ENCODE measurements at regions not wholly inside any gene's neighbourhood (a gene's known extent, or its start where the extent isn't known, plus 50 kb on each side); places are given as distances from the start of the nearest gene placed in this dataset.

GRCh38 chr12:88400302-88400701 is 180.0 kb downstream of the KITLG start:
- no peak overlapping the region for H3K4me2 ChIP-seq (ENCODE audit: low read depth, low read length)
- H2AK5ac ChIP-seq (ENCODE audit: low read depth, low read length): no peak overlapping the region
- no peak overlapping the region for H3K4me3 ChIP-seq (ENCODE audit: insufficient read depth, low read depth, low read length)
- H4K8ac ChIP-seq (ENCODE audit: low read depth in 2 of 2, low read length in 2 of 2): no peak overlapping the region
- H4K91ac ChIP-seq (ENCODE audit: insufficient read depth, low read depth, low read length): no peak overlapping the region
- no TSS peak for BruUV-seq (replicated peaks)
- ChIA-PET CTCF (no interaction called here), POLR2A (ENCODE audit: unreplicated experiment) (no interaction called here)
- H2AK9ac ChIP-seq (replicated peaks; ENCODE audit: low read depth, low read length, poor library complexity): no peak overlapping the region
- no peaks in the 10 kb centered on the region for H4K20me1 ChIP-seq (ENCODE audit: insufficient read depth, low read length)
- dilution Hi-C loops (cut with HindIII; ENCODE audit: low sequenced_read_pairs, unreplicated experiment): no loop called here
- H3K4ac ChIP-seq (ENCODE audit: low read depth, low read length): no peak overlapping the region
- H3K27me3 ChIP-seq (ENCODE audit: control insufficient read depth, insufficient read depth, low read length): no peaks in the 10 kb centered on the region
- no peak overlapping the region for H3K56ac ChIP-seq (ENCODE audit: extremely low read depth, insufficient read depth, low read length)
- no peaks in the 10 kb centered on the region for H3K9me3 ChIP-seq (ENCODE audit: control insufficient read depth, insufficient read depth, low read length)
- H3K18ac ChIP-seq (ENCODE audit: low read depth, low read length): no peak overlapping the region
- H3K9me1 ChIP-seq (ENCODE audit: insufficient read depth, low read length): no peaks in the 10 kb centered on the region
- no peak overlapping the region for H4K5ac ChIP-seq (ENCODE audit: low read depth, low read length)
- ATAC-seq (ENCODE audit: low read depth): no peak
- no CpG with 5 or more reads among the region's 3 CpGs for WGBS, 2 experiments (ENCODE audit: extremely low coverage in 2 of 2, insufficient read length in 1 of 2)
- DNase-seq: no peak
- H2BK20ac ChIP-seq (ENCODE audit: low read depth, low read length): no peak overlapping the region
- H2BK120ac ChIP-seq (ENCODE audit: low read depth, low read length): no peak overlapping the region
- H3K9ac ChIP-seq (ENCODE audit: low read depth, low read length): no peak overlapping the region
- H2AFZ ChIP-seq (replicated peaks; ENCODE audit: low read length, poor library complexity): no peak overlapping the region
- no peaks in the 10 kb centered on the region for H3K4me1 ChIP-seq (ENCODE audit: control insufficient read depth, insufficient read depth, low read length)
- H3K27ac ChIP-seq (ENCODE audit: insufficient read depth, low read length): no peak overlapping the region
- H2BK5ac ChIP-seq (ENCODE audit: low read depth, low read length, poor library complexity, severe bottlenecking): no peak overlapping the region
- TF ChIP-seq CEBPB (IDR thresholded peaks at IDR 0.05; ENCODE audit: low read depth, low read length) (no peak), MAFK (IDR thresholded peaks at IDR 0.05; ENCODE audit: low read depth, low read length) (no peak), RCOR1 (IDR thresholded peaks at IDR 0.05; ENCODE audit: insufficient replicate concordance, low read length) (no peak), NFE2L2 (IDR thresholded peaks at IDR 0.05; ENCODE audit: low read depth, low read length) (no peak), MAZ (IDR thresholded peaks at IDR 0.05; ENCODE audit: borderline replicate concordance, low read depth, low read length) (no peak), FOS (IDR thresholded peaks at IDR 0.05; ENCODE audit: low read depth, low read length) (no peak), SMC3 (IDR thresholded peaks at IDR 0.05; ENCODE audit: low read depth, low read length) (no peak), RAD21 (IDR thresholded peaks at IDR 0.05; ENCODE audit: low read length) (no peak), CTCF (conservative IDR thresholded peaks at IDR 0.05; ENCODE audit: low read depth, low read length) (no peak), BHLHE40 (IDR thresholded peaks at IDR 0.05; ENCODE audit: low read depth, low read length) (no peak)
- TF ChIP-seq, protein P1, sequence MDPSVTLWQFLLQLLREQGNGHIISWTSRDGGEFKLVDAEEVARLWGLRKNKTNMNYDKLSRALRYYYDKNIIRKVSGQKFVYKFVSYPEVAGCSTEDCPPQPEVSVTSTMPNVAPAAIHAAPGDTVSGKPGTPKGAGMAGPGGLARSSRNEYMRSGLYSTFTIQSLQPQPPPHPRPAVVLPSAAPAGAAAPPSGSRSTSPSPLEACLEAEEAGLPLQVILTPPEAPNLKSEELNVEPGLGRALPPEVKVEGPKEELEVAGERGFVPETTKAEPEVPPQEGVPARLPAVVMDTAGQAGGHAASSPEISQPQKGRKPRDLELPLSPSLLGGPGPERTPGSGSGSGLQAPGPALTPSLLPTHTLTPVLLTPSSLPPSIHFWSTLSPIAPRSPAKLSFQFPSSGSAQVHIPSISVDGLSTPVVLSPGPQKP (IDR thresholded peaks at IDR 0.05; ENCODE audit: borderline replicate concordance, low read depth, low read length): no peak
- in situ Hi-C loops (cut with MboI; ENCODE audit: low sequenced_read_pairs): no loop called here
- H2BK15ac ChIP-seq (ENCODE audit: low read depth, low read length): no peak overlapping the region
- intact Hi-C loops (cut with micrococcal nuclease): no loop called here
- H3K23ac ChIP-seq (ENCODE audit: low read depth, low read length): no peak overlapping the region
- H3K36me3 ChIP-seq (ENCODE audit: control insufficient read depth, insufficient read depth, low read length): no peaks in the 10 kb centered on the region
- no peak overlapping the region for H3K14ac ChIP-seq (replicated peaks; ENCODE audit: low read depth, low read length)
- H3K79me1 ChIP-seq (ENCODE audit: low read depth in 1 of 2, low read length in 2 of 2): no peaks in the 10 kb centered on the region

Measured in IMR-90 (cell line).